Body of pancreas (tissue), 4 donors: ENCODE measurements at regions not wholly inside any gene's neighbourhood (a gene's known extent, or its start where the extent isn't known, plus 50 kb on each side); places are given as distances from the start of the nearest gene placed in this dataset.

Experiments used
- CTCF ChIP-seq, 7 experiments: fragments of 450-650 bp in 4 of 7; fragments of 200-600 bp in 3 of 7; sonication (generic) in 3 of 7; IDR thresholded peaks; one replicate each; pipeline ENCODE4 v1.5.1; 2016 to 2019; ENCODE audit warnings: antibody characterized with exemption in 7 of 7
- POLR2A ChIP-seq, 3 donors: fragments of 450-650 bp; IDR thresholded peaks; one replicate each; pipeline ENCODE4 v1.6.1; 2016; ENCODE audit warnings: antibody characterized with exemption in 3 of 3, mild to moderate bottlenecking in 2 of 3

GRCh38 chr1:232179896-232180778, 449.8 kb downstream of the SIPA1L2 start:
- TF ChIP-seq CTCF (IDR thresholded peaks at IDR 0.05) (no peak), POLR2A (IDR thresholded peaks at IDR 0.05) (no peak)
